ENCODE measurements at regions not wholly inside any gene's neighbourhood (a gene's known extent, or its start where the extent isn't known, plus 50 kb on each side); places are given as distances from the start of the nearest gene placed in this dataset.
A peak's percentile ranks its signal among the peaks of the same experiment; 100 is the strongest.

DNA sequence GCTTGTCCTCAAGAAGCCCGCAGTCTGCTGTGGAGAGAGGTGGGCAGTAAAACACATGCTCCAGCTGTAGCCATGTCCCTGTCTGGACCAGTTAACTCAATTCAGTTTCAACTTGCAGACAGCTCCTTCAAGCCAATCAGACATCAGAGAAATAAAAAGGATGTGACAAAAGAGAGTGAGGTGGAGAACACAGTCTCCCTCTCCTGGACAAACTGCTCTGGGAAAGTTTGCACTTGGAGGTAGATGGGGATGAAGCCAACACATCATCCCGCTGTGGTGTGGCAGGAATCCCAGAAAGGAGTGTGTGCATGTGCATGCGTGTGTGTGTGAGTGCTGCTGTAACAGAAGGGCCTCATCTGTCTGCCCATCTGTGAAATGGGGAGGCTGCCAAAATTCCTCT, 358.6 kb upstream of the ASIC2 start:
- no peak for DNase-seq

DNA sequence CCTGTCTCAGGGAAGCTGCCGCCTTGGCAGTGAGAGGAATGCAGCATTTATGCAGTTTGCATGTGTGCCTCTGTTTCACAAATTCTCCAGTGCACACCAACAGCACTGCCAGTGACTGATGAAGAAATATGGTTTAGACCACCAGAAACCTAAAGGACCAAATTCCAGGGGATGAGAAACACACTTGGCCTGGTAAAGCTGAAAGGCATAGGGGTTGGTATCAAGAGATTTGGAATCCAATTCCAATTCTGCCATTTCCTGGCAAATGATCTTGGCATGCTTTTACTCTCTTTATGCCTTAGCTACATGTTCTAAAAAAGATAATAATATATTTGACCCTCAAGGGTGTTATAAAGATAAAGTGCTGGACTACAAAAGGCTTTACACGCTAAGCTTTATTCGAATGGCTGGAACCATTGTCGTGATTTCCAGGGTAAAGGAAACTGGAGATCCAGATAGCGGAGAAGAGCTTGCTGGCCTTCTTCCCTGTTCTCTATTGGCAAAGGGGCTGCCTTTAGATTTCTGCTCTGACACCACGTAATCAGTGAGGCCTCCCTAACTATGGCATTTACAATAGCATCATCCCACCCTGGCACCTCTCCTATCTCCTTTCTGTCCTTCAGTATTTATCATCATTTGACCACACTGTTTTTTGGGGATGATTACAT, 359.8 kb upstream of the ASIC2 start:
- DNase-seq: no peak

DNA sequence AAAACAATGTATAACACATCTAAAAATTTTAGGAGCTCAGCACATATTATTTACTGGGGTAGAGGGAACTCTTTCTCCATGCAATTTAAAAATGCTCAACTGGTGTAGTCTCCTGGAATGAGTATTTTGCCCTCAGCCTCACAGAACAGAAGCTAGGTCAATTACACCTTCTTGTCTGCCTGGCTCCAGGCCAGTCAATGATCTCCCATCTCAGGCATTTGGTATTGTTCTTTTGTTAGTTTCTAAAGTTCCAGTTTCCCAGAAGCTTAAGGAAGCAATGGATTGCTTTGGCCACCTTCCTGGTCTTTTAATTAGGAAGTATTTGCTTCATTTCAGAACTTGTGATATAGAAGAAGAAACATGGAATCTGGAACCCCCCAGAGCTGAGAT, 360.3 kb upstream of the ASIC2 start:
- DNase-seq: no peak

GRCh38 chr17:33657181-33657580, 364.1 kb upstream of the ASIC2 start:
- no peak for DNase-seq

- no peak for DNase-seq
These were observed 368.9 kb upstream of the ASIC2 start for GRCh38 chr17:33661975-33662374.

DNA sequence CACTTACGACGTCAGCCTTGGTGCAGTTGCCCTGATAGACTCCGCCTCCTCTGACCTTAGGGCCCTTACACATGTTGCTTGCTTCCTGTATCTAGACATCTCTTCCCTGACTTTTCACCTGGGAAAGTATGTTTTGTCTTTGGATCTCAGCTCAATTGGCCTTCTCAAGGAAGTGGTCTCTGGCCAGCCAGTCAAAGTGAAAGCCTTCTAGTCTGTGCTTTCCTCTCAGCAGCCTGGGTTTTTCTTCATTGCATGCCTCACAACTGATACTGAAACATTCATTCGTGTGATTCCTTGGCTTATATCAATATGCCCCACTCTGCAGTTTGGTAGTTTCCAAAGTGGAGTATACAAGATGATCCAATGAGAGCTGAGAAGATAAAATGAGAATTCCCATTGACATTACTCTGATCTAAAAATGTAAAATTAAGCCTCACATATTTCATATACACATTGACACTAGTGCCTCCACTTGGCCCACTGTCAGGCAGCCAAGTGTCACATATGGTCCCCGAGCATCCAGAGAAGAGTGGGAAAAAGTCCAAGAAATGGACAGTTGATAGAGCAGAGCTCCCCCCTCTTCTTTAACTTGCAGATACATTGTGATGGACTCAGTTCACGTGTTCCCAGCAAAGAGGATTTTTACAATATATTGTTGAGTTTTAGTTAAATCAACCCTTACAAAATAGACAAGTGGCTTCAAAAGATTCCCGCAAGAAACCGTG, 371.2 kb upstream of the ASIC2 start:
- DNase-seq: no peak

DNA sequence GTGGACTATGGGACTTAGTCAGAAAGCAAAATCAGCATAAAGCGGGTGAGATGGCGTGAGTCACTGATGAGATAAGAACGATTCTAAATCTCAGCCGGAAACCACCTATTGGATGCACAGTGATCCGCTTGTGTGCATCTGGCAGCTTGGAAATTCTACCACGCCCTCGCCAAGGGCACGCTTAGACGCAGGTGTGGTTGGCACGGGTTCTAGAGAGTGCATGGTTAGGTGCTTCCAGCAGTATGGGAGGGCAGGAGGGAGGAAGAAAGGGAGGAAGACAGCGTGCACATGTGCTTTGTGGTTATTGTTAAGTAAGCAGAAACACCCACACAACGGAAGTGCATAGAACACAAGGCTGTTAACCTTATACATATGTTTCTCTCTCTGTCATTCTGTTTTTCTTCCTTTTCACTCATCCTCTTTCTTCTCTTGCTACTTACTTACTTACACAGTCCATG, 374.0 kb upstream of the ASIC2 start:
- peak; percentile 18 for DNase-seq

GRCh38 chr17:33667671-33668070, 374.6 kb upstream of the ASIC2 start:
- DNase-seq: no peak

- DNase-seq: no peak
These were observed 375.4 kb upstream of the ASIC2 start for GRCh38 chr17:33668516-33668915.

- DNase-seq: no peak
These were observed 378.4 kb upstream of the ASIC2 start for GRCh38 chr17:33671491-33671890.

GRCh38 chr17:33674685-33675084, 381.6 kb upstream of the ASIC2 start:
- DNase-seq: peak; percentile 27

DNA sequence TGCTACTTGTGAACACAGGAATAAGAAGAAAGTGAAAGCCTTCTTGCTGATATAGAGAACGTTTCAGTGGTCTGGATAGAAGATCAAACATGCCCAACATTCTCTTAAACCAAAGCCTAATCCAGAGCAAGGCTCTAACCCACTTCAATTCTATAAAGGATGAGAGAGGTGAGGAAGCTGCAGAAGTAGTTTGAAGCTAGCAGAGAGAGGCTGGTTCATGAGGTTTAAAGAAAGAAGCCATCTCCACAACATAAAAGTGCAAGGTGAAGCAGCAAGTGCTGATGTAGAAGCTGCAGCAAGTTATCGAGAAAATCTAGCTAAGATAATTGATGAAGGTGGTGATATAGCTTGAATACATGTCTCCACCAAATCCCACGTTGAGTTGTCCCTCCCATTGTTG, 383.3 kb upstream of the ASIC2 start:
- no peak for DNase-seq

GRCh38 chr17:33679595-33679994, 386.5 kb upstream of the ASIC2 start:
- DNase-seq: no peak

DNA sequence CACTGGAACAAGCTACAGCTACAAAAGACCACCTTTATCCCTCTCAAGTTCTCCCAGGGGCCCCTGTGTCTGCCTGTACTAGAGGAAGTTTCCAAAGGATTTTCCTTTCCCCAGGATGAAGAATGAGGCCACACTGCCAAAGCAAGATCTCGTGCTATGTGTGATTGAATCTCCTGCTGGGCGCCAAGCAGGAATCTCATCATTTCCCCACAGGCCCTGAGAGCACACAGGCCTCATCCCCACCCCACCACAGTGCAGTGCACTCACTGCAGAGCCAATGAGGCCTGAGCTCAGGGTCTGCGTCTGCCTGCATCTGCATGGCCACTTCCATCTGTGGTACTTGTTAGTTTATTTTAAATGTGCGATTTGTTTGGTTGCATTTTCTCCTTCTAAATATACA, 387.4 kb upstream of the ASIC2 start:
- DNase-seq: no peak

DNA sequence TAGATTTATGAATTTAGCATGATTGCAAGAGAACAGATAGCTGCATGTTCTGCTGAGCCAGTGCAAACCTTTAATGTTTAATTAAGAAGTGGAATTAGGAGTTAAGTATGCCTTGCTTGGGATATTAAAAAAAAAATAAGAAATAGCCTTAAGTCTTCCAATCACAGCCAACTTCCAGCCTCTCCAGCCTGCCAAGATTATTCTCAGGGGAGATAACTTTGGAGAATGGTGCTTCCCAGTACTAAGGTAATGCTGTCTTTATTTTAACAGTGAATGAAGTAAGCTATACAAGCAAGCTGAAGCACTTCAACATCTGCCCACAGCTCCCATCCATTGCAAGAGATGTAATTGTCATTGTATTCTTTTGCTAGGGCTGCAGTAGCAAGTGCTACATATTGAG, 389.5 kb upstream of the ASIC2 start:
- DNase-seq: no peak

GRCh38 chr17:33684735-33685134, 391.6 kb upstream of the ASIC2 start:
- DNase-seq: no peak

DNA sequence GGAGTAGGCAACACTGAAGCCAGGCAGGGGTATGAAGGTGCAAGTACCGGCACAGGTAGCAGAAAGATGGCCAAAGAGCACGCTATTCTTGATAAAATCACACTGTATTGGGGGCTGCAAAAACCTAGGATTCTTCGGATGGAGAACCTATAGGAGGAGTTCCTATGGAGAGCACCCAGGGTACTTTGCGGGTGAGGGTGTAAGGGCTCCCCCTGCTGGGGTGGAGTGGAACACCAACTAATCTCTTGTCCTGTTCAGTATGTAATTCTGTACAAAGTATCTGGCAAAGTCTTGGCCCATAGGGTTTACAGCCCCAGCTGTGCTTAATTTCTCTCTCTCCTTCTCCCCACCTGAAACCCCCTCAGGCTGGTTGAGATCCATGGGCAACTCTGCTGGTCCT, 393.1 kb upstream of the ASIC2 start:
- peak; percentile 12 for DNase-seq

GRCh38 chr17:33687831-33688230, 394.7 kb upstream of the ASIC2 start:
- no peak for DNase-seq

- DNase-seq: no peak
These were observed 395.7 kb upstream of the ASIC2 start for GRCh38 chr17:33688771-33689170.

GRCh38 chr17:33689725-33690124, 396.6 kb upstream of the ASIC2 start:
- no peak for DNase-seq

DNA sequence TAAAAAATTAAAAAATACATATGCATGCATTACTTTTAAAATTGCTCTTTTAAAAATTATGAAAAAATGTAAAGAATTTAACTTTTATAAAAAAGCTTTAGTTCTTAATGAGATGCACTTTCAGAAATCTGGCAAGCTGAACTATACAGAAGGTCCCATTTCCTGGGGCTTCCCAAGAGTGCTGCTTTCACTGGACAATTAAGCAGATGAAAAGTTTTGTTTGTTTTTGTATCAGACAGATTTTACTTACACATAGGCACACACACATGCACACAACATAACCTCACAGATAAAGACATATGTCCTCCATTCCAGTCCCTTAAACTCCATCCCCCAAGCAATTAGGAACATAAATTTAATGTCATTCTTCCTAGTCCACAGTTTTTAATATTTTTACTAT, 402.3 kb upstream of the ASIC2 start:
- DNase-seq: no peak

GRCh38 chr17:33696102-33696501, 403.0 kb upstream of the ASIC2 start:
- DNase-seq: no peak

GRCh38 chr17:33697557-33697956, 404.5 kb upstream of the ASIC2 start:
- DNase-seq: no peak

- no peak for DNase-seq
These were observed 408.8 kb upstream of the ASIC2 start for GRCh38 chr17:33701910-33702309.

GRCh38 chr17:33704856-33705255, 411.8 kb upstream of the ASIC2 start:
- no peak for DNase-seq

Data from CD4-positive, alpha-beta T cell treated with Interleukin-6 for 4 hours (primary cell).